K562 (cell line): ENCODE measurements at regions not wholly inside any gene's neighbourhood (a gene's known extent, or its start where the extent isn't known, plus 50 kb on each side); places are given as distances from the start of the nearest gene placed in this dataset.

Experiments
- ATAC-seq: fragments of 200-7000 bp; cut with Tn5 transposase; 3 replicates; pipeline ENCODE4 v1.9.1; 2020; ENCODE audit warnings: moderate library complexity
- BruUV-seq: library from RNA; stranded (reverse); fragments of 400-500 nt; replicated peaks from 2 replicates; lab custom pipeline; 2021; lab: Mats Ljungman, UMichigan
- CTCF ChIA-PET: fragments of 300-600 bp; formaldehyde crosslinking; extraction: SDS; loops from one replicate; lab custom pipeline; 2021; ENCODE audit warnings: low intra/inter-chr PET ratio; lab: Yijun Ruan, JAX
- POLR2A ChIA-PET: fragments of 300-600, 350-650 bp; sonication (Branson Sonifier 250); formaldehyde crosslinking; extraction: SDS; loops from one replicate; lab custom pipeline; 2021; ENCODE audit warnings: antibody characterized with exemption, inconsistent platforms; lab: Yijun Ruan, JAX
- DNase-seq, 4 experiments: peaks; one replicate each; pipeline versions ENCODE4 v3.0.0 to v3.0.0-alpha.2; 2011 to 2018; ENCODE audit warnings: low spot score in 3 of 4, mixed read lengths in 3 of 4; ENCODE audit errors: extremely low read depth in 1 of 4
- FAIRE-seq: peaks from 2 replicates; lab custom pipeline; 2011; peaks lifted over from hg19 to GRCh38; lab: Jason Lieb, UNC
- H2AFZ ChIP-seq: 2 replicates; pipeline ENCODE4 v1.6.0; 2011; ENCODE audit warnings: low read depth, low read length, control low read depth, inconsistent platforms
- H3K27ac ChIP-seq: fragments of 200-600 bp; 3 replicates; pipeline ENCODE4 v1.8.0; 2011; ENCODE audit warnings: low read depth, mild to moderate bottlenecking, control low read depth, inconsistent platforms, low read length, moderate library complexity, mixed read lengths; ENCODE audit errors: extremely low read depth
- H3K27me3 ChIP-seq, 2 experiments: fragments of 300-600 bp in 1 of 2; 2 replicates in 1 of 2; 3 replicates in 1 of 2; pipeline versions ENCODE4 v1.6.0 to v1.8.0; 2011; ENCODE audit warnings: inconsistent platforms in 2 of 2, low read length in 2 of 2, mild to moderate bottlenecking in 1 of 2, mixed read lengths in 1 of 2, moderate library complexity in 1 of 2; ENCODE audit not compliant: control insufficient read depth in 2 of 2, insufficient read depth in 2 of 2
- H3K36me3 ChIP-seq: fragments of 300-600 bp; 3 replicates; pipeline ENCODE4 v1.8.0; 2011; ENCODE audit warnings: mild to moderate bottlenecking, low read length, inconsistent platforms; ENCODE audit not compliant: control insufficient read depth, insufficient read depth
- H3K4me1 ChIP-seq, 2 experiments: fragments of 200-600 bp in 1 of 2; replicated peaks in 1 of 2; 2 replicates in 1 of 2; 3 replicates in 1 of 2; pipeline versions ENCODE4 v1.5.1 to v1.8.0; 2011; ENCODE audit warnings: inconsistent platforms in 2 of 2, low read length in 2 of 2, mild to moderate bottlenecking in 1 of 2, mixed read lengths in 1 of 2, moderate library complexity in 1 of 2; ENCODE audit not compliant: control insufficient read depth in 2 of 2, insufficient read depth in 2 of 2
- H3K4me2 ChIP-seq: 2 replicates; pipeline ENCODE4 v1.6.1; 2011; ENCODE audit warnings: low read length, control low read depth, inconsistent platforms, mixed read lengths; ENCODE audit not compliant: insufficient read depth
- H3K4me3 ChIP-seq: fragments of 200-600 bp; sonication (generic), shearing (Covaris generic); 2 replicates; pipeline ENCODE4 v1.5.1; 2016; ENCODE audit warnings: control low read depth, inconsistent platforms
- H3K79me2 ChIP-seq: fragments of 200-600 bp; 3 replicates; pipeline ENCODE4 v1.8.0; 2011; ENCODE audit warnings: low read length, inconsistent platforms; ENCODE audit not compliant: control insufficient read depth, insufficient read depth
- H3K9ac ChIP-seq, 2 experiments: 2 replicates each; pipeline versions ENCODE4 v1.6.0 to v1.6.1; 2011; ENCODE audit warnings: low read depth in 2 of 2, low read length in 2 of 2, control low read depth in 1 of 2, inconsistent platforms in 1 of 2, mild to moderate bottlenecking in 1 of 2, mixed read lengths in 1 of 2; ENCODE audit not compliant: insufficient read depth in 1 of 2
- H3K9me1 ChIP-seq: one replicate; pipeline ENCODE4 v1.6.0; 2011; ENCODE audit warnings: inconsistent platforms, mild to moderate bottlenecking, low read length, moderate library complexity; ENCODE audit not compliant: control insufficient read depth, insufficient read depth
- H3K9me3 ChIP-seq: replicated peaks from 2 replicates; pipeline ENCODE4 v1.5.1; 2011; ENCODE audit warnings: low read depth, low read length, inconsistent platforms; ENCODE audit not compliant: control insufficient read depth, insufficient read depth
- H4K20me1 ChIP-seq: replicated peaks from 2 replicates; pipeline ENCODE4 v1.6.1; 2011; ENCODE audit warnings: low read length, inconsistent platforms, mixed read lengths; ENCODE audit not compliant: control insufficient read depth, insufficient read depth
- ARID1B ChIP-seq: fragments of 450-650 bp; IDR thresholded peaks from 2 replicates; pipeline ENCODE4 v1.6.1; 2016; ENCODE audit warnings: antibody characterized with exemption, mild to moderate bottlenecking, inconsistent platforms
- ETS2 ChIP-seq: IDR thresholded peaks from 2 replicates; pipeline ENCODE4 v1.6.1; 2016; ENCODE audit warnings: borderline replicate concordance, missing genetic modification characterization, mild to moderate bottlenecking, moderate library complexity, missing compliant biosample characterization; ENCODE audit not compliant: poor library complexity, severe bottlenecking
- FIP1L1 ChIP-seq: fragments of 200-400 bp; formaldehyde crosslinking; IDR thresholded peaks from 2 replicates; pipeline ENCODE4 v1.6.1; 2018; ENCODE audit warnings: mild to moderate bottlenecking, low read depth, low read length; ENCODE audit not compliant: poor library complexity, severe bottlenecking
- LCOR ChIP-seq: sonication (generic); formaldehyde crosslinking; IDR thresholded peaks from 2 replicates; pipeline ENCODE4 v1.8.0; 2022; ENCODE audit warnings: mild to moderate bottlenecking, missing genetic modification reagents
- MBD2 ChIP-seq: sonication (generic); IDR thresholded peaks from 2 replicates; pipeline ENCODE4 v1.6.1; 2016; ENCODE audit warnings: low read depth, borderline replicate concordance
- POLR3G ChIP-seq: IDR thresholded peaks from 2 replicates; pipeline ENCODE4 v1.6.1; 2011; ENCODE audit not compliant: insufficient read length, insufficient replicate concordance; ENCODE audit errors: extremely low read depth
- PTBP1 ChIP-seq: fragments of 200-400 bp; formaldehyde crosslinking; IDR thresholded peaks from 2 replicates; pipeline ENCODE4 v1.6.1; 2017; ENCODE audit warnings: low read depth, low read length
- RFX7 ChIP-seq: fragments of 250-450 bp; sonication (Bioruptor Pico); IDR thresholded peaks from 2 replicates; pipeline ENCODE4 v1.5.1; 2021; ENCODE audit warnings: mild to moderate bottlenecking
- ZNF75A ChIP-seq: fragments of 450-650 bp; formaldehyde crosslinking; IDR thresholded peaks from 2 replicates; pipeline ENCODE4 v1.4.0; 2020; ENCODE audit warnings: mild to moderate bottlenecking
- WGBS: fragments of 100-300 bp; shearing (Covaris generic); methylation state at CpG from one replicate; pipeline ENCODE4 v1.1.6; 2016; ENCODE audit warnings: low coverage, mixed read lengths; ENCODE audit not compliant: insufficient coverage; ENCODE audit errors: missing lambda C conversion rate; 5-methylcytosine and 5-hydroxymethylcytosine counted together
- in situ Hi-C: fragments of 300-500 bp; cut with MboI; formaldehyde crosslinking; loops from 4 replicates; pipeline ENCODE4 v1.15.0; 2018; ENCODE audit warnings: inconsistent platforms, mixed read lengths
- intact Hi-C: fragments of 100-400 bp; cut with micrococcal nuclease; formaldehyde crosslinking; loops from 2 replicates; pipeline ENCODE4 v1.14.2; 2022
- TF ChIP-seq, protein P1 (sequence below): fragments of 450-650 bp; IDR thresholded peaks from 2 replicates; pipeline ENCODE4 v1.6.1; 2016; ENCODE audit warnings: missing biosample characterization, missing genetic modification characterization
- TF ChIP-seq, protein P2 (sequence below): fragments of 250-450 bp; sonication (Bioruptor Pico); IDR thresholded peaks from 2 replicates; pipeline ENCODE4 v1.6.1; 2021; ENCODE audit warnings: mild to moderate bottlenecking
- TF ChIP-seq, protein P3 (sequence below), 2 experiments: fragments of 450-650 bp in 1 of 2; sonication (generic) in 1 of 2; formaldehyde crosslinking in 1 of 2; IDR thresholded peaks in 1 of 2; conservative IDR thresholded peaks in 1 of 2; 2 replicates each; pipeline versions ENCODE4 v1.6.1 to v1.8.1; 2016 to 2023; ENCODE audit warnings: mild to moderate bottlenecking in 2 of 2, moderate library complexity in 2 of 2, inconsistent platforms in 1 of 2, missing genetic modification reagents in 1 of 2
- TF ChIP-seq, protein P4 (sequence below), 2 experiments: fragments of 200-800 bp in 1 of 2; sonication (Bioruptor generic) in 1 of 2; sonication (generic) in 1 of 2; formaldehyde crosslinking in 1 of 2; IDR thresholded peaks in 1 of 2; conservative IDR thresholded peaks in 1 of 2; 2 replicates each; pipeline versions ENCODE4 v1.5.0 to v1.6.1; 2016 to 2020; ENCODE audit warnings: missing compliant biosample characterization in 1 of 2, missing genetic modification characterization in 1 of 2, missing genetic modification reagents in 1 of 2

DNA sequence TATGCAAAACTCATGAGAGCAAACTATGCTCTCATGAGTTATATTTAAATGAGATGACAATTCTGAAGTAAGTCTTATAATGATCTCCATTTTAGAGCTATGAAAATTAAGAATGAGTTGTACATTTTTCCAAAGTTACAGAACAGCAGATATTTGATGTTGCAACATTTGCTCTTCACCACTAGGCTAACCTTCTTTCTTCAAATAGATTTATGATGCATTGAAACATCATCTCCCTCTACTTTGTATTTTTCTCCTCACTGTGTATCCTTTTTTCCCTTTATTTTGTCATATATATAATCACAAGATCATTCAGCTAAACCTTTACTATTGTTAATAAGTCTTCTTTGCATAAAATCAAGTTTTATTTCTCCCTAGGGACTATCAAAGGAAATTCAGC lies 497.7 kb upstream of the TYRP1 start:
- POLR2A ChIA-PET = no interaction called here
- Histone ChIP-seq H3K9ac (no peak overlapping the region), H3K4me2 (no peak overlapping the region), H3K4me1 (no peaks in the 10 kb centered on the region), H3K79me2 (no peaks in the 10 kb centered on the region), H3K9me1 (no peaks in the 10 kb centered on the region), H3K9me3 (no peaks in the 10 kb centered on the region), H3K27ac (no peak overlapping the region), H4K20me1 (no peaks in the 10 kb centered on the region), H3K27me3 (no peaks in the 10 kb centered on the region), H2AFZ (no peak overlapping the region), H3K4me3 (no peak overlapping the region), H3K36me3 (no peaks in the 10 kb centered on the region)
- ATAC-seq (no peak), FAIRE-seq (no peak), DNase-seq (no peak)
- in situ Hi-C loops = no loop called here
- intact Hi-C loops = no loop called here
- BruUV-seq = no TSS peak
- TF ChIP-seq, protein P1, sequence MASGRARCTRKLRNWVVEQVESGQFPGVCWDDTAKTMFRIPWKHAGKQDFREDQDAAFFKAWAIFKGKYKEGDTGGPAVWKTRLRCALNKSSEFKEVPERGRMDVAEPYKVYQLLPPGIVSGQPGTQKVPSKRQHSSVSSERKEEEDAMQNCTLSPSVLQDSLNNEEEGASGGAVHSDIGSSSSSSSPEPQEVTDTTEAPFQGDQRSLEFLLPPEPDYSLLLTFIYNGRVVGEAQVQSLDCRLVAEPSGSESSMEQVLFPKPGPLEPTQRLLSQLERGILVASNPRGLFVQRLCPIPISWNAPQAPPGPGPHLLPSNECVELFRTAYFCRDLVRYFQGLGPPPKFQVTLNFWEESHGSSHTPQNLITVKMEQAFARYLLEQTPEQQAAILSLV = no peak
- CTCF ChIA-PET = no interaction called here

DNA sequence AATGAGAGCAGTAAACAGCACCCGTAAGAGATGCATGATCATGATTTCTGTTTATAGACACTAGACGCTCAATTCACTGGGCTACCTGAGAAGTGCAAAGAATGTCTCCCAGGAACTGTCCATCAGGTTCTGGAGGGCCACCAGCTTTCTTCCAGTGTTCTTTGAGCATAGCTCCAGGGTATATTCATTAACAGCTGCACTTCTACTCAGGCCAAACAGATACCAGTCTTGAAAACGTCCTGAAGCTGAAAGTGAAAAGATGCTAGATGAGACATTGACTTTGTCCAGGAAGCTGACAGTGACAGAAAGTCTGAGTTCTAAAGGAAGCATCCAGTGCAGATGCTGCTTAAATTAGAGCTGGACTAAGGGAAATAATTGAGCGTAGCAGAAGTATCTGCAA lies 488.7 kb upstream of the TYRP1 start:
- intact Hi-C loops = no loop called here
- Histone ChIP-seq H3K4me3 (no peak overlapping the region), H3K79me2 (no peaks in the 10 kb centered on the region), H3K36me3 (no peaks in the 10 kb centered on the region), H3K9me3 (no peaks in the 10 kb centered on the region), H3K4me1 (no peaks in the 10 kb centered on the region), H4K20me1 (no peaks in the 10 kb centered on the region), H3K27ac (no peak overlapping the region), H3K27me3 (no peaks in the 10 kb centered on the region), H3K4me2 (no peak overlapping the region), H3K9ac (no peak overlapping the region), H2AFZ (no peak overlapping the region), H3K9me1 (no peaks in the 10 kb centered on the region)
- CTCF ChIA-PET = no interaction called here
- DNase-seq = no peak
- BruUV-seq = no TSS peak
- POLR2A ChIA-PET = no interaction called here
- WGBS = 2% methylated on average over 4 of the region's 4 CpGs
- in situ Hi-C loops = no loop called here
- no peak for FAIRE-seq
- ATAC-seq = no peak
- TF ChIP-seq MBD2 (no peak), LCOR (CRISPR knock-in tag) (no peak), ETS2 (tag) (no peak), ZNF75A (CRISPR knock-in tag) (no peak), RFX7 (no peak), PTBP1 (no peak), POLR3G (no peak), ARID1B (no peak), FIP1L1 (no peak)
- TF ChIP-seq, protein P2, sequence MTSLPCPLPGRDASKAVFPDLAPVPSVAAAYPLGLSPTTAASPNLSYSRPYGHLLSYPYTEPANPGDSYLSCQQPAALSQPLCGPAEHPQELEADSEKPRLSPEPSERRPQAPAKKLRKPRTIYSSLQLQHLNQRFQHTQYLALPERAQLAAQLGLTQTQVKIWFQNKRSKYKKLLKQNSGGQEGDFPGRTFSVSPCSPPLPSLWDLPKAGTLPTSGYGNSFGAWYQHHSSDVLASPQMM (CRISPR knock-in tag) = no peak
- TF ChIP-seq, protein P3, sequence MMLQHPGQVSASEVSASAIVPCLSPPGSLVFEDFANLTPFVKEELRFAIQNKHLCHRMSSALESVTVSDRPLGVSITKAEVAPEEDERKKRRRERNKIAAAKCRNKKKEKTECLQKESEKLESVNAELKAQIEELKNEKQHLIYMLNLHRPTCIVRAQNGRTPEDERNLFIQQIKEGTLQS (IDR thresholded peaks at IDR 0.05) = no peak
- TF ChIP-seq, protein P3 (CRISPR knock-in tag; conservative IDR thresholded peaks at IDR 0.05) = no peak
- TF ChIP-seq, protein P4, sequence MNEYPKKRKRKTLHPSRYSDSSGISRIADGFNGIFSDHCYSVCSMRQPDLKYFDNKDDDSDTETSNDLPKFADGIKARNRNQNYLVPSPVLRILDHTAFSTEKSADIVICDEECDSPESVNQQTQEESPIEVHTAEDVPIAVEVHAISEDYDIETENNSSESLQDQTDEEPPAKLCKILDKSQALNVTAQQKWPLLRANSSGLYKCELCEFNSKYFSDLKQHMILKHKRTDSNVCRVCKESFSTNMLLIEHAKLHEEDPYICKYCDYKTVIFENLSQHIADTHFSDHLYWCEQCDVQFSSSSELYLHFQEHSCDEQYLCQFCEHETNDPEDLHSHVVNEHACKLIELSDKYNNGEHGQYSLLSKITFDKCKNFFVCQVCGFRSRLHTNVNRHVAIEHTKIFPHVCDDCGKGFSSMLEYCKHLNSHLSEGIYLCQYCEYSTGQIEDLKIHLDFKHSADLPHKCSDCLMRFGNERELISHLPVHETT (CRISPR knock-in tag; conservative IDR thresholded peaks at IDR 0.05 in 1 of 2, IDR thresholded peaks at IDR 0.05 in 1 of 2) = no peak
